Natural killer cell (primary cell): ENCODE measurements at regions not wholly inside any gene's neighbourhood (a gene's known extent, or its start where the extent isn't known, plus 50 kb on each side); places are given as distances from the start of the nearest gene placed in this dataset.

Experiments
- ATAC-seq, 3 donors: fragments of 150-1000 bp in 2 of 3; fragments of 200-7000 bp in 1 of 3; cut with Tn5 transposase; 1 replicate in 1 of 3; 2 replicates in 2 of 3; pipeline ENCODE4 v1.10.0; 2021; ENCODE audit warnings: mild to moderate bottlenecking in 2 of 3, moderate library complexity in 2 of 3
- DNase-seq, 2 donors: peaks; one replicate each; pipeline versions ENCODE4 v3.0.0 to v3.0.0-alpha.2; 2013 to 2021; ENCODE audit warnings: mixed read lengths in 1 of 2
- H3K27ac ChIP-seq: one replicate; pipeline ENCODE4 v1.5.1; 2013; ENCODE audit warnings: mild to moderate bottlenecking, low read length
- H3K27me3 ChIP-seq: one replicate; pipeline ENCODE4 v1.6.1; 2013; ENCODE audit warnings: low read length; ENCODE audit not compliant: control insufficient read depth, insufficient read depth
- H3K36me3 ChIP-seq: one replicate; pipeline ENCODE4 v1.6.1; 2013; ENCODE audit warnings: low read length; ENCODE audit not compliant: control insufficient read depth, insufficient read depth
- H3K4me1 ChIP-seq: one replicate; pipeline ENCODE4 v1.6.1; 2013; ENCODE audit warnings: low read length; ENCODE audit not compliant: control insufficient read depth, insufficient read depth
- H3K4me3 ChIP-seq: one replicate; pipeline ENCODE4 v1.5.1; 2013; ENCODE audit warnings: low read length
- H3K9me3 ChIP-seq: one replicate; pipeline ENCODE4 v1.6.1; 2013; ENCODE audit warnings: low read length; ENCODE audit not compliant: control insufficient read depth, insufficient read depth
- H3K27ac Mint-ChIP-seq, 2 donors: one replicate each; pipeline ENCODE4 v1.8.0; 2022; ENCODE audit warnings: mild to moderate bottlenecking in 2 of 2, mixed read lengths in 2 of 2, moderate library complexity in 1 of 2
- H3K27me3 Mint-ChIP-seq, 2 donors: one replicate each; pipeline ENCODE4 v1.8.0; 2022; ENCODE audit warnings: low read depth in 2 of 2, mixed read lengths in 2 of 2
- H3K36me3 Mint-ChIP-seq: one replicate; pipeline ENCODE4 v1.8.0; 2022; ENCODE audit warnings: mixed read lengths
- H3K4me1 Mint-ChIP-seq, 2 donors: one replicate each; pipeline ENCODE4 v1.8.0; 2022; ENCODE audit warnings: mixed read lengths in 2 of 2
- H3K4me3 Mint-ChIP-seq: one replicate; pipeline ENCODE4 v1.8.0; 2022; ENCODE audit warnings: mild to moderate bottlenecking, moderate library complexity, mixed read lengths
- H3K9me3 Mint-ChIP-seq, 2 donors: one replicate each; pipeline ENCODE4 v1.8.0; 2022; ENCODE audit warnings: mixed read lengths in 2 of 2
- CTCF ChIP-seq: fragments of 200-600 bp; IDR thresholded peaks from one replicate; pipeline ENCODE4 v1.8.0; 2022; ENCODE audit warnings: antibody characterized with exemption
- WGBS: methylation state at CpG from one replicate; pipeline ENCODE4 v1.1.7; 2013; ENCODE audit warnings: missing lambda C conversion rate; ENCODE audit not compliant: insufficient coverage; 5-methylcytosine and 5-hydroxymethylcytosine counted together
- intact Hi-C: fragments of 100-400 bp; cut with micrococcal nuclease; formaldehyde crosslinking; loops from one replicate; pipeline ENCODE4 v1.14.2; 2022

- no peak for ATAC-seq
These were observed 134.8 kb upstream of the CD180 start for GRCh38 chr5:67331296-67331925.

DNA sequence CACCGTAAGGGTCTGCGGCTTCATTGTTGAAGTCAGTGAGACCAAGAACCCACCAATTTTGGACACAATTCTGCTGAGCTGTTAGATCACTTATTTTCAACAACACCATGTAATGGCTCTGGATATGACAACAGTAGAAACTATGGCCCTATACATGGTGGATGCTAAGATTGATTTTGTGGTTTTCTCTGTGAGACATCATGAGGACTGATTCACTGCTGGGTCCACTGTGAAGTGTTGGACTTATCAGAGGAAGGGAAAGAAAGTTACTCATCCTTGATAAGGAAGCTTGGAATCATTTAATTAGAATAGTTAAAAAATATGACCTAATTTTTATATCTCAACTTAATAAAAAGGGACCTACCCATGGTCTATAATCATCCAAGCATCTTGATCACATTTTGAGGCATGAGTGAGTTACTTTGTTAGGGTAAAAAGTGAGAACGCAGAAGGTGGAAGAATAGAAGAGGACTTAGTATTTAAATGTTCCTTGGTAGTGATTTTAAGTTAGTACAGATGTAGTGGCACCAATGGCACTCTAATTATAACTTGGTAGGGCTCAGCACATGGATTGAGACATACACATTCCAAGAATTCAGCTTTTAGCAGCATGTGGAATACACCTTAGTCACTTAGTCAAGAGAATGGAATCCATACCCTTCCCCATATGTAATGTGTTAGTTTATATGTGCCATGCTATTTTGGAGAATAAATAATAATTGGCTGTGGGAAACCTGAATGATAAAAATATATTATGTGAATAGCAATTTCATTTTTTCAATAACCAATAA, 123.5 kb upstream of the CD180 start:
- no peak for DNase-seq
- H3K27ac Mint-ChIP-seq: no peak overlapping the region
- H3K36me3 ChIP-seq: no peaks in the 10 kb centered on the region
- ATAC-seq: no peak
- no peak overlapping the region for H3K4me3 ChIP-seq
- H3K4me1 ChIP-seq: no peaks in the 10 kb centered on the region
- intact Hi-C loops: no loop called here
- H3K27me3 ChIP-seq: no peaks in the 10 kb centered on the region
- no peak for TF ChIP-seq CTCF
- no peak overlapping the region for H3K27ac ChIP-seq
- WGBS: 97% methylated on average over 3 of the region's 3 CpGs
- H3K9me3 Mint-ChIP-seq: no peaks in the 10 kb centered on the region
- H3K4me1 Mint-ChIP-seq: no peaks in the 10 kb centered on the region
- H3K36me3 Mint-ChIP-seq: no peaks in the 10 kb centered on the region
- H3K4me3 Mint-ChIP-seq: no peak overlapping the region
- no peaks in the 10 kb centered on the region for H3K9me3 ChIP-seq
- no peaks in the 10 kb centered on the region for H3K27me3 Mint-ChIP-seq

More at GRCh38 chr5:67331296-67331925, 134.8 kb upstream of the CD180 start:
- Histone ChIP-seq H3K27me3 (no peaks in the 10 kb centered on the region), H3K27ac (no peak overlapping the region), H3K4me1 (no peaks in the 10 kb centered on the region), H3K4me3 (no peak overlapping the region), H3K9me3 (no peaks in the 10 kb centered on the region), H3K36me3 (no peaks in the 10 kb centered on the region)
- H3K27ac Mint-ChIP-seq: no peak overlapping the region
- DNase-seq: no peak
- H3K27me3 Mint-ChIP-seq: no peaks in the 10 kb centered on the region
- no peaks in the 10 kb centered on the region for H3K4me1 Mint-ChIP-seq
- intact Hi-C loops: no loop called here
- no peaks in the 10 kb centered on the region for H3K9me3 Mint-ChIP-seq
- 96% methylated on average over 3 of the region's 4 CpGs for WGBS
- TF ChIP-seq CTCF: no peak
- H3K36me3 Mint-ChIP-seq: peaks cover 5% of the 10 kb centered on the region
- H3K4me3 Mint-ChIP-seq: no peak overlapping the region

DNA sequence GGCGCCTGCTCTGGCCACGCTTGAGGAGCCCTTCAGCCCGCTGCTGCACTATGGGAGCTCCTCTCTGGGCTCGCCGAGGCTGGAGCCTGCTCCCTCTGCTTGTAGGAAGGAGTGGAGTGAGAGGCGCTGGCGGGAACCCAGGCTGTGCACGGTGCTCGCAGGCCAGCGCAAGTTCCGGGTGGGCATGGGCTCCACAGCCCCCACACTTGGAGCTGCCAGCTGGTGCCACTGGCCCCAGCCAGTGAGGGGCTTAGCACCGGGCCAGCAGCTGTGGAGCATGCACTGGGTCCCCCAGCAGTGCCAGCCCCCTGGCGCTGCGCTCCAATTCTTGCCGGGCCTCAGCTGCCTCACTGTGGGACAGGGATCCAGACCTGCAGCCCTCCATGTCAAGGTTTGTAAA, 122.1 kb upstream of the CD180 start:
- intact Hi-C loops: no loop called here
- Histone ChIP-seq H3K9me3 (no peaks in the 10 kb centered on the region), H3K27me3 (no peaks in the 10 kb centered on the region), H3K4me1 (no peaks in the 10 kb centered on the region), H3K27ac (no peak overlapping the region), H3K4me3 (no peak overlapping the region), H3K36me3 (no peaks in the 10 kb centered on the region)
- no peaks in the 10 kb centered on the region for H3K9me3 Mint-ChIP-seq
- no peaks in the 10 kb centered on the region for H3K36me3 Mint-ChIP-seq
- no peaks in the 10 kb centered on the region for H3K27me3 Mint-ChIP-seq
- WGBS: 96% methylated on average over 15 of the region's 15 CpGs
- no peak overlapping the region for H3K4me3 Mint-ChIP-seq
- no peak overlapping the region for H3K27ac Mint-ChIP-seq
- H3K4me1 Mint-ChIP-seq: no peaks in the 10 kb centered on the region
- TF ChIP-seq CTCF: no peak
- DNase-seq (no peak), ATAC-seq (no peak)
